Keratinocyte (primary cell): ENCODE measurements at regions not wholly inside any gene's neighbourhood (a gene's known extent, or its start where the extent isn't known, plus 50 kb on each side); places are given as distances from the start of the nearest gene placed in this dataset.

ENCODE experiments used
- CTCF ChIP-seq, 3 experiments: IDR thresholded peaks in 1 of 3; conservative IDR thresholded peaks in 1 of 3; optimal IDR thresholded peaks in 1 of 3; 2 replicates in 2 of 3; 3 replicates in 1 of 3; pipeline versions ENCODE3 to v1.5.1; 2011; ENCODE audit warnings: low read length in 3 of 3, mild to moderate bottlenecking in 3 of 3, moderate library complexity in 2 of 3, control low read depth in 1 of 3, inconsistent platforms in 1 of 3; ENCODE audit not compliant: insufficient read depth in 2 of 3; ENCODE audit errors: extremely low read depth in 1 of 3
- EZH2 ChIP-seq: IDR thresholded peaks from one replicate; pipeline ENCODE4 v1.6.1; 2012; ENCODE audit warnings: inconsistent platforms, mild to moderate bottlenecking, low read length, moderate library complexity

GRCh38 chr15:35702946-35703495 is 157.1 kb upstream of the DPH6 start:
- no peak for TF ChIP-seq CTCF (optimal IDR thresholded peaks at IDR 0.05 in 1 of 3, IDR thresholded peaks at IDR 0.05 in 1 of 3, conservative IDR thresholded peaks at IDR 0.05 in 1 of 3; ENCODE audit: extremely low read depth in 1 of 3, insufficient read depth in 2 of 3, low read length in 3 of 3)
- no peak for TF ChIP-seq EZH2
